ENCODE measurements at regions not wholly inside any gene's neighbourhood (a gene's known extent, or its start where the extent isn't known, plus 50 kb on each side); places are given as distances from the start of the nearest gene placed in this dataset.

GRCh38 chr5:116935561-116936162, 361.0 kb upstream of the SEMA6A start:
- no TSS peak for BruUV-seq (replicated peaks)
- H3K4me1 Mint-ChIP-seq (ENCODE audit: insufficient read depth, unreplicated experiment): no peaks in the 10 kb centered on the region
- no peak overlapping the region for H3K27ac Mint-ChIP-seq (ENCODE audit: low read depth, unreplicated experiment)
- no peaks in the 10 kb centered on the region for H3K27me3 Mint-ChIP-seq (ENCODE audit: insufficient read depth, unreplicated experiment)
- no peaks in the 10 kb centered on the region for H3K36me3 Mint-ChIP-seq (ENCODE audit: insufficient read depth, unreplicated experiment)
- ChIA-PET CTCF (interaction anchor here (0.5 kb wide), 1 partner anchor 103 kb away, joined by 3 read pairs; no protein-coding TSS in a partner anchor), POLR2A (interaction anchor here (1.4 kb wide), 1 partner anchor 11 kb away, joined by 5 read pairs; no protein-coding TSS in a partner anchor)
- H3K4me3 Mint-ChIP-seq (ENCODE audit: unreplicated experiment): no peak overlapping the region
- intact Hi-C loops (cut with micrococcal nuclease): no loop called here
- DNase-seq (ENCODE audit: unreplicated experiment): no peak
- H3K9me3 Mint-ChIP-seq (ENCODE audit: unreplicated experiment): no peaks in the 10 kb centered on the region
- no peak for TF ChIP-seq CTCF (IDR thresholded peaks at IDR 0.05; ENCODE audit: unreplicated experiment)

- POLR2A ChIA-PET: interaction anchor here (0.7 kb wide), 1 partner anchor 361 kb away, joined by 3 read pairs; no protein-coding TSS in a partner anchor
- H3K27ac Mint-ChIP-seq (ENCODE audit: low read depth, unreplicated experiment): no peak overlapping the region
- no peak for TF ChIP-seq CTCF (IDR thresholded peaks at IDR 0.05; ENCODE audit: unreplicated experiment)
- no peaks in the 10 kb centered on the region for H3K27me3 Mint-ChIP-seq (ENCODE audit: insufficient read depth, unreplicated experiment)
- intact Hi-C loops (cut with micrococcal nuclease): no loop called here
- no peak overlapping the region for H3K4me3 Mint-ChIP-seq (ENCODE audit: unreplicated experiment)
- H3K4me1 Mint-ChIP-seq (ENCODE audit: insufficient read depth, unreplicated experiment): no peaks in the 10 kb centered on the region
- no peaks in the 10 kb centered on the region for H3K36me3 Mint-ChIP-seq (ENCODE audit: insufficient read depth, unreplicated experiment)
- no peaks in the 10 kb centered on the region for H3K9me3 Mint-ChIP-seq (ENCODE audit: unreplicated experiment)
- BruUV-seq (replicated peaks): no TSS peak
- no peak for DNase-seq (ENCODE audit: unreplicated experiment)
- CTCF ChIA-PET: interaction anchor here (0.6 to 1.4 kb wide), 3 partner anchors 146 to 1109 kb away, joined by 3 to 4 read pairs (median 3); no protein-coding TSS in a partner anchor
Observed at GRCh38 chr5:116930616-116931015, 356.0 kb upstream of the SEMA6A start.

DNA sequence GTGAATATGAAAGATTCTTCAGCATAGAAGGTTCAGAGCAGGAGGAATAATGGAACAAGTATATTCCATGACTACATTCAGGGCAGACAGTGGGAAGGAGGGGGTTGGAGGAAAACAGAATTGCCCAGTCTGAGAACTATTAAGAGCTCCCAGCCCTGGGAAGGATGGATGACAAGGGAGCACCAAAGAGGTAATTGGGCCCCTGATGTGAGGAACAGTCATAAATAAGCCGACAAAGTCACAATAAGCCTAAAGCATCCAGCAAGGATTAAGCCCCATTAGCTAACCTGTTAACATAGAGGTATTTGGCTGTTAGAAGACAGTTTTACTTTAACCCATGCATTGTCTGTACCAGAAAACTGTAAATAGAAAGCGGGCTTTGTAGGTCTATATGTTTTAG, 348.7 kb upstream of the SEMA6A start:
- DNase-seq (ENCODE audit: unreplicated experiment): no peak
- H3K27me3 Mint-ChIP-seq (ENCODE audit: insufficient read depth, unreplicated experiment): no peaks in the 10 kb centered on the region
- intact Hi-C loops (cut with micrococcal nuclease): no loop called here
- TF ChIP-seq CTCF (IDR thresholded peaks at IDR 0.05; ENCODE audit: unreplicated experiment): no peak
- POLR2A ChIA-PET: interaction anchor here (0.6 kb wide), 1 partner anchor 1826 kb away, joined by 3 read pairs; no protein-coding TSS in a partner anchor
- no peaks in the 10 kb centered on the region for H3K9me3 Mint-ChIP-seq (ENCODE audit: unreplicated experiment)
- BruUV-seq (replicated peaks): no TSS peak
- CTCF ChIA-PET: interaction anchor here (0.6 kb wide), 1 partner anchor 667 kb away, joined by 3 read pairs; no protein-coding TSS in a partner anchor
- H3K4me3 Mint-ChIP-seq (ENCODE audit: unreplicated experiment): no peak overlapping the region
- H3K27ac Mint-ChIP-seq (ENCODE audit: low read depth, unreplicated experiment): no peak overlapping the region
- no peaks in the 10 kb centered on the region for H3K36me3 Mint-ChIP-seq (ENCODE audit: insufficient read depth, unreplicated experiment)
- no peaks in the 10 kb centered on the region for H3K4me1 Mint-ChIP-seq (ENCODE audit: insufficient read depth, unreplicated experiment)

GRCh38 chr5:116922532-116922931, 347.9 kb upstream of the SEMA6A start:
- no peak for TF ChIP-seq CTCF (IDR thresholded peaks at IDR 0.05; ENCODE audit: unreplicated experiment)
- H3K36me3 Mint-ChIP-seq (ENCODE audit: insufficient read depth, unreplicated experiment): no peaks in the 10 kb centered on the region
- H3K4me1 Mint-ChIP-seq (ENCODE audit: insufficient read depth, unreplicated experiment): no peaks in the 10 kb centered on the region
- no TSS peak for BruUV-seq (replicated peaks)
- intact Hi-C loops (cut with micrococcal nuclease): no loop called here
- POLR2A ChIA-PET: no interaction called here
- CTCF ChIA-PET: interaction anchor here (0.9 kb wide), 1 partner anchor 785 kb away, joined by 4 read pairs; no protein-coding TSS in a partner anchor
- DNase-seq (ENCODE audit: unreplicated experiment): no peak
- H3K27me3 Mint-ChIP-seq (ENCODE audit: insufficient read depth, unreplicated experiment): no peaks in the 10 kb centered on the region
- no peak overlapping the region for H3K27ac Mint-ChIP-seq (ENCODE audit: low read depth, unreplicated experiment)
- H3K4me3 Mint-ChIP-seq (ENCODE audit: unreplicated experiment): no peak overlapping the region
- no peaks in the 10 kb centered on the region for H3K9me3 Mint-ChIP-seq (ENCODE audit: unreplicated experiment)
